ENCODE measurements at regions not wholly inside any gene's neighbourhood (a gene's known extent, or its start where the extent isn't known, plus 50 kb on each side); places are given as distances from the start of the nearest gene placed in this dataset.
A peak's percentile ranks its signal among the peaks of the same experiment; 100 is the strongest.
"Not testable (repeated sequence)": the region's sequence is repeated elsewhere in the genome, so short reads cannot be mapped to it uniquely, and the experiment has no call there.

DNA sequence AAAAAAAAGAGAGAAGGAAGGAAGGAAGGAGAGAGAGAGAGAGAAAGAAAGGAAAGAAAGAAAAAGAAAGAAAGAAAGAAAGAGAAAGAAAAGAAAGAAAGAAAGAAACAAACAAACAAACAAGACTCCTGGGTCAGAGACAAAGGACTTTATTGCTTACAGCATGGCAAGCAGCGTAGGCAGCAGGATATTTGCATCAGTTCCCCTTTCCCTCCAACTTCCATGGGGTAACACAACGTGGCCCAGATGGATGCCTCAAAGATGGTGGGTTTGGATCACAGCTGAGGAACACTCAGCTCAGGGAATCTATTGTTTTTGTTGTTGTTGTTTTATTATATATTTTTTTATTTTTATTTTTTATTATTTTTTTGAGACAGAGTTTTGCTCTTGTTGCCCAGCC lies 128.5 kb upstream of the VKORC1L1 start:
- no peak for DNase-seq (ENCODE audit: low read depth)

DNA sequence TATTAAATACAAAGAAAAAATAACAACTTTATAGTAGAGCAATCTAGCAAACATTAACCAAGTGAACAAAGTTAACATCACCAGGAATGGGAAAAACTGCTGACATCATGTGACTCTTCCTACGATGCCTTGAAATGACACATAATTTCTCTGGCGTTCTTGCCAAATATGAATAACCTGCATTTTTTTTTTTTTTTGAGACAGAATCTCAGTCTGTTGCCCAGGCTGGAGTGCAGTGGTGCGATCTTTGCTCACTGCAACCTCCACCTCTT lies 126.5 kb upstream of the VKORC1L1 start:
- DNase-seq (ENCODE audit: low read depth): peak; percentile 55

DNA sequence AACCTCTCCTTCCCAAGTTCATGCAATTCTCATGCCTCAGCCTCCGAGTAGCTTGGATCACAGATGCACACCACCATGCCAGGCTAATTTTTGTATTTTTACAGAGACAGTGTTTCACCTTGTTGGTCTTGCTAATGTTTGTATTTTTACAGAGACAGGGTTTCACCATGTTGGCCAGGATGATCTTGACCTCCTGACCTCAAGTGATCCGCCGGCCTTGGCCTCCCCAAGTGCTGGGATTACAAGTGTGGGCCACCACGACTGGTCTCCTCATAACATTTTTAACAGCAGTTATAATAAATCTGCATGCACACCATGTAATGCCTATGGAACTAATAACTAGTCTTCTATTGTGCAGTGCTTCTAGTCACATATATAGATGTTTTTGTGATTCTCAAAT lies 123.8 kb upstream of the VKORC1L1 start:
- no peak for DNase-seq (ENCODE audit: low read depth)

DNA sequence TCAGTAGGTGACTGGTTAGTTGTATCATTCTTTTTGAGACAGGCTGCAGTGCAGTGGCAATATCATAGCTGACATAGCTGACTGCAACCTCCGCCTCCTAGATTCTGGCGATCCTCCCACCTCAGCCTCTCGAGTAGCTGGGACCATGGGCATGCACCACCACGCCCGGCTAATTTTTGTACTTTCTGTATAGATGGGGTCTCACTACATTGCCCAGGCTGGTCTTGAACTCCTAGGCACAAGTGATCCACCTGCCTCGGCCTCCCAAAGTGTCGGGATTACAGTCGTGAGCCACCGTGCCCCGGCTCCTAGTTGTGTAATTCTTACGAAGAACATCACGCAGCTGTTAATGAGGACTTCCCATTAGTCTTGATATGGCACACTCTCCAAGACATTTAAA lies 123.4 kb upstream of the VKORC1L1 start:
- no peak for DNase-seq (ENCODE audit: low read depth)

DNA sequence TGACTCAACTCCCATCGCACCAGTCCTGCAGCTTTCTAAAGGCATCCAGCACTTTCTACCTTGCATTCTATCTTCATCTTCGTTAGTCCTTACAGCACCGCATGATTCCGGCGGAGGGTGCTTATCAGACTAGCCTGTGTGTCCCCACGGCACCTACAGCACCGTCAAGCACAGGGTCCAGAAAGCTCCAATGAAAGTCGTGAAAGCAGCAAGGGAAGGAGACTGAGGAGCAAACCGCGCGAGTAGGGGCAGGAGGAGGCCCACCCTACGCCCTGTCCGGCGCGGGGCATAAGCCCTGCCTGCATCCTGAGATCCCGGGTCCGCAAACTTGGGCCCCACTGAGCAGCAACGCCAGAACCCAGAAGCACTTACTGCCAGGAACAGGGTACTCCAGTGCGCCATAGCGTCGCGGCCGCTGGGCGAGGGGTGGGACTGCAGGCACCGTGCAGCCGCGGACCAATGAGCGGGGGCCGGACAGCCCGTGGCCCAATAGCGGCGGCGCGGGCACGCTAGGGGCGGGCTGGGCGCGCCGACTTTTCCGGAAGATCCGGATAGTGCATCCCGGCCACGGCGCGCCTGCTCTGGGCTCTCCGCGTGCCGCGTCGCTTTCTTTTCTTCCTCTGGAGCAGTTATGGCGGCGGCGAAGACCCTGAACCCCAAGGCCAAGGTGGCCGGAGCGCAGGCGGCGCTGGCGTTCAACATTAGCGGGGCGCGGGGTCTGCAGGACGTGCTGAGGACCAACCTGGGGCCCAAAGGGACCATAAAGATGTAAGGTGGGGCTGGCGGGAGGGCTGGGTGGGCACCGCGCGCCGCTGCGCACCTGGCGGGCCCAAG lies 122.1 kb upstream of the VKORC1L1 start:
- peak; percentile 69 for DNase-seq (ENCODE audit: low read depth)

DNA sequence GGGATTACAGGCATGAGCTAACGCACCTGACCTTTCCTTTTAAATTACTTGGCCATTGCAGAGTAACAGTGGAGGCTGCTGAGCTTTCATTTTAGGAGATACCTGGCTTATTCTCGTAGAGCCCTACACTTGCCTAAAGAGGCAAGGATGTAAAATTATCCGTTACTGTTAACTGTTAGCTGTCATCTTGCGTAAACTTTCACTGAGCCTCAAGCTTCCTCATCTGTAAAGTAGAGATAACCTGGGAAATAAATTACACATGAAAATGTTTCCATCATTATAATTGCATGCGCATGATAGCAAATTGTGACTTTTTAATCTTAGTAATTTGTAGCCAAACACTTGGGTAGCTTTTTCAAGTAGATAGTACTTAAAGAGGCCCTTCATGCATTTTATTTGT lies 118.8 kb upstream of the VKORC1L1 start:
- DNase-seq (ENCODE audit: low read depth): not testable (repeated sequence)

DNA sequence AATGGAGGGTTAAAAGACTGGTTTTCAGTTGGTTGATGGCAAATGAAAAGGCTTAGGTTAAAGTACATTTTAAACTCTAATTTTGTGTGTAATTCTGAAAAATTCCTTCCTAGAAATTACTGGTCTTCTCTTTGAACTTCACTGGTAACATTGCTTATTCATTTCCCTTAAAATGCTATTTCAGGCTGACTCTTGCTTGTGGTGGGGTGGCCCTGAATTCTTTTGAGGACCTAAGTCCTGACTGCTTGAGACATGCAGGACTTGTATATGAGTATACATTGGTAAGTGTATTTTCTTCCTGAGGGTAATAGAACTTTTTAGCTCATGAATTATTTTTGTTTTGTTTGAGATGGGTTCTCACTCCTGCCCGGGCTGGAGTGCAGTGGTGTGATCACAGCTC lies 113.9 kb upstream of the VKORC1L1 start:
- DNase-seq (ENCODE audit: low read depth): not testable (repeated sequence)

DNA sequence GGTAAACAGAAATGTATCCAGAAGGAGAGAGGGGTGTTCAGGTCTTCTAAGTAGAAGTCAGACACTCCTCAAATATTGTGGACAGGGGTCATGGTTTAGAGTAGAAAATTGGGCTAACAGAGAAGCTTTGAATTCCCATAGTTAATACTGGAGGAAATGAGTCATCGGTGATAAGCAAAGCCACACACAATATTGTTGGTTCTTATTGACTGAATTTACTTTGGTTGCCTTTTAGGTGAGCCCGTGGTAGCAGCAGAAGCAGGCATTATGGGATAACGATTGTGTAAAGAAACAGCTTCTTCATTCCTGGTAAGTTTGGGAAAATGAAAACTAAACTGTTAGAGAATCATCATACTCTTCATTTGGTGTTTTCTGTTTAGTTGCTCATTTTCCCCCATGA lies 110.2 kb upstream of the VKORC1L1 start:
- peak; percentile 48 for DNase-seq (ENCODE audit: low read depth)

DNA sequence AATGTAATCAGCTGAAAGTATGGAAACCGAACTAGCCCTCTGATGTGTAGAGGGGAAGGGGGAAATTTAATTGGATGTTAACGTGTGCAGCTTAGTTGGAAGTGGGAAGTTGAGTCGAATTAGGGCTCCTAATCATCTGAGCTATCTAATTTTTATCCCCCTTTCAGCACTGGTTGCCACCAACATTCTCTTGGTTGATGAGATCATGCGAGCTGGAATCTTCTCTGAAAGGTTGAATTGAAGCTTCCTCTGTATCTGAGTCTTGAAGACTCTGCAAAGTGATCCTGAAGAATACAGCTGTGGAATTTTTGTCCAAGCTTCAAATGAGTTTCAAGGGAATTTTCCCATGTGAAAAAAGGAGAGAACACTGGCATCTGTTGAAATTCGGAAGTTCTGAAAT lies 109.8 kb upstream of the VKORC1L1 start:
- not testable (repeated sequence) for DNase-seq (ENCODE audit: low read depth)

DNA sequence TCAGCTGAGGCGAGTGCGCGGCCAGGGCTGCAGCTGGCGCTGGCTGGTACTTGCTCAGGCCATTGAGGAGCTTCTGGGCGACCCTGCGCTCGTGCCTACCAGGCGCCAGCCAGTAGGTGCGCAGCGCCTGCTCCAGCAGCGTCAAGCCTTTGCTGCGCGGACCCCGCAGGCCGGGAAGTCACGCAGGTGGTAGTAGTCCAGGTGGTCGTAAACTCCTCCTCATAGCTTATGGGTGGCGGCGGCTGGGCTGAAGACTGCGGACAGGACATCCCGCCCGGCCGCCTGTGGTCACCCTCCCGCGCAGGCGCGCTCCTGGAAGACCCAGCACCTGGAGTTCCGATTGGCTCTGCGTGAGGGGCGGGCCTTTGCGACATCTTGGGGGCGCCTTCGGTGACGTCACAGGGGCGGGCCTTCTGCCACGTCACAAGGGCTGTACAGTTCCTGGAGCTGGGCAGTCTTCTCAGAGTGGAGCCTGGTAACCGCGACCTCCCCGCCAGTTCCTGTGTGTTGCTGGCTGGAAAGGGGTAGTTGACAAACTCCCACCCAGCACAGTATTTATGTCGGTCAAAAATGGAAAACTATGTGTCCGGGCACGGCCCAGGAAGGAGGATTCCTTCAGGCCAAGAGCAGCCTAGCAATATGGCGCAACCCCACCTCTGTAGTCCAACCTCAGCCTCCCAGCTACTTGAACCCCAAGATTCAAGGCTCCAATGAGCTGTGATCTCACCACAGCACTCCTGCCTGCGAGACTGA lies 102.2 kb upstream of the VKORC1L1 start:
- DNase-seq (ENCODE audit: low read depth): peak; percentile 77

DNA sequence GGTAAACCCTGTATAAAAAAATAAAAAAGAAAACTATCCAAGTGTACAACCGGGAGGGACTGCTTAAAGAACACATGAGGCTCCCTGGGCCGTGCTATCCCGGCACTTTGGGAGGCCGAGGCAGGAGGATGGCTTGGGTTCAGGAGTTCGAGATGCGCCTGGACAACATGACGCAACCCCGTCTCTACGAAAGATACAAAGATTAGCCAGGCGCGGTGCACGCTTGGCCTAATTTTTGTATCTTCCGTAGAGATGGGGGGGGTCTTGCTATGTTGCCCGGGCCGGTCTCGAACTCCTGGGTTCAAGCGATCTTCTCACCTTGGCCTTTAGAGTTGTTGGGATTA lies 101.7 kb upstream of the VKORC1L1 start:
- not testable (repeated sequence) for DNase-seq (ENCODE audit: low read depth)

DNA sequence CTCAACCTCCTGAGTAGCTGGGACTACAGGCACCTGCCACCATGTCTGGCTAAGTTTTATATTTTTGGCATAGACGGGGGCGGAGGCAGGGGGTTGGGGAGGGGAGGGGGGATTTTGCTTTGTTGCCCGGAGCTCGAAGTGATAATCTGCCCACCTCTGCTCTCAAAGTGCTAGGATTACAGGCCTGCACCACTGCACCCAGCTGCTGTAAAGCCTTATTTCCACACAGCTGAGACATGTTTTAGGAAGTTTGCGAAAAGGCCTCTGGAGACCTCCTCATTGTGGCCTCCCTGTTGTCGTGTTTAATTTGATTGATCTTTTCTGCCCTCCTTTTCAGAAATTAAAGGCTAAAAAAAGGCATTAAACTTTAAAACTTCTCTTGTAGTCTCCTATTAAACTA lies 96.2 kb upstream of the VKORC1L1 start:
- not testable (repeated sequence) for DNase-seq (ENCODE audit: low read depth)

DNA sequence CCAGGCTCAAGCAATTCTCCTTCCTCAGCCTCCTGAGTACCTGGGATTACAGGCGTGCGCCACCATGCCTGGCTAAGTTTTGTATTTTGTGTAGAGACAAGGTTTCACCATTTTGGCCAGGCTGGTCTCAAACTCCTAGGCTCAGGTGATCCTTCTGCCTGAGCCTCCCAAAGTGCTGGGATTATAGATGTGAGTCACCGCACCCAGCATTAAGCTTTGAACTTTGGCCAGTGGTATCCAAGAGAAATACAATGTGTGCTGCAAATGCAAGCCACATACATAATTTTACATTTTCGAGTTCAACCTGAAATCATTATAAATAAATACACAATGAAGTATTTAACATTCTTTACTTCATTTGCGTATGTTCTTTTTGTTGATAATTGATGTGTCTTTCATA lies 82.9 kb upstream of the VKORC1L1 start:
- DNase-seq (ENCODE audit: low read depth): not testable (repeated sequence)

DNA sequence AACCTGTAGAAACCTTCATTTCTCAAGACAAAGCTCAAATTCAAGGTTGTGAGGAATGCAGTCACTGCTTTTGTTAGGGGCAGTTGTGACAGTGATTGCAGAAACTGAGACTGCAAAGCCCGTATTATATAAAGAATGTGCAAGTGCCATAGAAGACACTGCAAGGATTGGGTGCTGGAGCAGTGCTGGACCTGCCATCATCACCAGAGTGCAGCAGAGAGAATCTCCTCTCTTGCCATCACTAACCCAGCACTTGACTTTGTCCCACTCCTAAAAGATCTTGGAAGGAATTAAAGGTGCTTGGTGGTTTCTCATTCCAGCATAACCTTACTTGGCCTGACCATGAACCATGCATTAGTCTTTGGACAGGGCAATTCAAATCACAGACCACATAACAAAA lies 81.1 kb upstream of the VKORC1L1 start:
- DNase-seq (ENCODE audit: low read depth): not testable (repeated sequence)

DNA sequence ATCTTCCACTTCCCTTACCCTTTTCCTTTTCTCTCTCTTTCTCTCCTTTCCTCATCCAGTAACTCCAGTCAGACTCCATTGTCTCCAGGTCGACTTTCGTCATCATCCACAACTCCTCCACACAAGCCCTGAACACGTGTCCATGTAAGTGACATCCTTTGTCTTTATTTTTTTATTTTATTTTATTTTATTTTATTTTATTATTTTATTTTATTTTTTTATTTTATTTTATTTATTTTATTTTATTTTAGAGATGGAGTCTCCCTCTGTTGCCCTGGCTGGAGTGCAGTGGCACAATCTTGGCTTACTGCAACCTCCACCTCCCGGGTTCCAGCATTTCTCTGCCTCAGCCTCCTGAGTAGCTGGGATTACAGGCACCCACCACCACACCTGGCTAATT lies 80.1 kb upstream of the VKORC1L1 start:
- DNase-seq (ENCODE audit: low read depth): not testable (repeated sequence)

DNA sequence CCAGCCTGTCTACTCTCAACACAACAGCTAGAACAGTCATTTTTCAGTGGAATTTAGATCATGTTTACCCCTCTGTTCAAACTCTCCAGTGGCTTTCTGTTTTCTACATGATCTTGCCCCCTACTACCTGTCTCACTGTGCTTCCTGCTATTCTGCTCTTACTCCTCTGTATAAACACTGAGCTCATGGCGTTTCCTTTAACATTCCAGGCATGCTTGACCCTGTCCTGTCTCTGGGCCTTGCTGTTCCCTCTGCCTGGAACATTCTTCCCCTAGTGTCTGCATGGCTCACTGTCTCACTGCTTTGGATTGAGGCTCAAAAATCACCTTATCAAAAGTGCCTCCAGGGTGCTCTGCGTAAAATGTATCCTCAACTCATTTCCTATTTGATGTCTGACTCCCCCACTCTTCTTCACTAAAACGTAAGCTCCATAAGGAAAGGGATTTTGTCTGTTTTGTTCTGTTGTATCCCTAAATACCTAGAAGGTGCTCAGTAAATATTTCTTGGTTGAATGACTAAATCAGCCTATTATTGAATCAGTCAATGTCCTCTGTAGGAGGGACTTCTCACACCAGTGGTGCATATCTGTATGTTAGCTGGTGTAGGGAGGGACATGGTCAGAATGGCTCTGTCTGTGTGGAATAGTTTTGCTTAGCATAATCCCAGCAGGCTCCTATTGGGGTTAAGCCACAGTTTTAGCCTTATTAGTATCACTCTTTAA lies 78.0 kb upstream of the VKORC1L1 start:
- DNase-seq (ENCODE audit: low read depth): peak; percentile 63

DNA sequence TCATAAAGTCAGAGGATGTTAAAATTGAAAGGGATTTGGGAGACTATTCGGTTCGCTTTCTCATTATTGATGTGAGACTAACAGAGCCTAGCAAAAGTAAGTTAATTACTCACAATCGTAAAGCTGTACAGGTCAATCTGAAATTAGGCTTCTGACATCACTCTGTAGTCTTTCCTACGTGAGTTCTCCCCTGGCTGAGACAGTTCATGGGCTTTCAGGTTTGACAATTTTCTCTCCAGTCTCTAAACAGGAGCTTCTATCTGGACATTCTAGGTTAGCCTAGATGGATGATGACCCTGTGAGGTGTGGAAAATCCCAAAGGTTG lies 77.5 kb upstream of the VKORC1L1 start:
- not testable (repeated sequence) for DNase-seq (ENCODE audit: low read depth)

DNA sequence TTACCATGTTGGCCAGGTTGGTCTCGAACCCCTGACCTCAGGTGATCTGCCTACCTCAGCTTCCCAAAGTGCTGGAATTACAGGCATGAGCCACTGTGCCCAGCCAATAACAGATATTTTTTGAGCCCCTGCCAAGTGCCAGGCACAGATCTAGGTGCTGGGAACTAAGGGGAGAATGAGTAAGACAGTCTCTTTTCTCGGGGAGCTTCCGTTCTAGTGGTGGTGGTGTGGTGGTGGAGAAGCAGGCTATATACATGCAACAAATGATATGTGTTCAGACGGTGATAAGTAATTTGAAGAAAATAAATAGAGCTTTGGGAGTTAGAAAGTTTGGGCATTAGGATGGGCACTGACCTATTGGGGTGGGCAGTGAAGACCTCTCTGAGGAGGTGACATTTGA lies 76.7 kb upstream of the VKORC1L1 start:
- DNase-seq (ENCODE audit: low read depth): no peak

DNA sequence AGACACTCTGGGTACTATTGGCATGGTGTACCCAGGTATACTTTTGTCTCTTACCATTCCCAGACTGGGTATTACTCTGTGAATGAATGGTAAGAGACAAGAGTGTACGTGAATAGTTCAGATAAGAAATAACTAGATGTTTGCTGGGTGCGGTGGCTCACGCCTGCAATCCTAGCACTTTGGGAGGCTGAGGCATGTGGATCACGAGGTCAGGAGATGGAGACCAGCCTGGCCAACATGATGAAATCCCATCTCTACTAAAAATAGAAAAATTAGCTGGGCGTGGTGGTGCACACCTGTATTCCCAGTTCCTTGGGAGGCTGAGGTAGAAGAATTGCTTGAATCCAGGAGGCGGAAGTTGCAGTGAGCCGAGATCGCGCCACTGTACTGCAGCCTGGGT lies 75.8 kb upstream of the VKORC1L1 start:
- not testable (repeated sequence) for DNase-seq (ENCODE audit: low read depth)

DNA sequence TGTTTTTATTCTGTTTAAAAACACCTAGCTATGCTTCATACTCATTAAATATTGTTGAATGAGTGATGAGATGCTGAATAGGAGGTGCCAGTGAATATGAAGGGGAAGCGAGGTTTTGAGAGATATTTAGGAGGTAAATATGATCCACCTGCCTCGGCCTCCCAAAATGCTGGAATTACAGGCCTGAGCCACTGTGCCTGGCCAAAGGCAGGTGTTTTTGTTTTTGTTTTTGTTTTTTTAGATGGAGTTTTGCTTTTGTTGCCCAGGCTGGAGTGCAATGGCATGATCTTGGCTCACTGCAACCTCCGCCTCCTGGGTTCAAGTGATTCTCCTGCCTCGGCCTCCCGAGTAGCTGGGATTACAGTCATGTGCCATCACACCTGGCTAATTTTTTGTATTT lies 75.3 kb upstream of the VKORC1L1 start:
- not testable (repeated sequence) for DNase-seq (ENCODE audit: low read depth)

DNA sequence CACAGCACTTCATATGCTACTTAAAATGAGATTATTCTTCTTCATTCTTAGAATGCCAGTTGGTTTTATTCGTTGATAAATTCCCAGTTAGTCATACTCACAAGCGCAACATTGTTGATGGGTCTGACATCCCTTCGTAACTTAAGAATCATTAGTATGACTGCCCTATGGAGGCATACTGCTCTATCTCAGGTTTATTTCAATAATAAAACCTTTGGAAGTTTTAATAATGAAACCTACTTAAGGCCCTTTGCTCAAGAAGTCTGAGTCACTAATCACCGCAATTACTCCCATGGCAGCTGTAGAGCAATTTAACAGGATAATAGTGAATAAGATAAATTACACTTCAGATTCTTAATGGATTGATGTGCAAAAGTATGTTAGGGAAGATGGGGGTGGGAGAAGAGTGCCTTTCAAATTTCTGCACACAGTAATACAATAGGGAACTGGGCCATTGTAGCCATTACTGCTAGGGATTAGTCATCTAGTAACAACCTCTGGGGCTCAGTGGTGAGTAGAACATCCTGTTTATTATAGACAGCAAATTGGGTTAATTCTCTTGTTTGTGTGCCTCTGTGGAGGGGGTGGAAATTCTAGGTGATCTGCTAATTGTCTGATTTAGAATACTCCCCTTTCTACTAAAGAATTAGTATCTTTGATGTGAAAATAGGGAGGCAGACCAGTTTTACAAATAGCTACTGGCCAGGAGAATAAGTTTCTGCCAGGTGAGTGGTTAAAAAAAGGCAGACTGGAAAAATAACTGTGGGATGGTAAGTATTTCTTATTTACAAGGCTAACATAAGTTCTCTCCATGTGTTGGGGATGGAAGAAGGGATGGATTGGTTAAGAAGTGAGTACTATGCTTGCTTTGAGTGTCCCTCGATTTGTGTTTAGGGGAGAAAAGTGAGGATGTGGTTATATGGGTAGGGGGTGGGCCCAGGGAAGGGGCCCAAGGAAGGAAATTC lies 74.5 kb upstream of the VKORC1L1 start:
- peak; percentile 76 for DNase-seq (ENCODE audit: low read depth)

DNA sequence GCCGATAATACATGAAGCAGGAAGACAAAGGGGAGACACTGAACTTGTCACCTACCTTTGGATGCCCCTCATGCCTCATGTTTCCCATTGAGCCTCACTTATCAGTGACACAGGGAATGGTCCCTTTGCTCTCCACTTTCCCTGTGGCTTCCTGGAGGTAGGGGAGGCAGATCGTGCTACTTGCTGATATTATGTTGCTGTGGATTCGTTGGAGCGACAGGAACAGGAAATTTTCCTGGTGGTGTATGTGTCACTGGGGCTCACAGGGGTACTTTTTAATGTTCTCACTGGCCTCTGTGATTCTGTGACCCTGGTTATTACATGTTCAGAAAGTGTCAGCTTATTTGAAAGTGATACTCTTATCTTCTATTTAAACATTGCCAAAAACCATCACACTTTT lies 72.7 kb upstream of the VKORC1L1 start:
- DNase-seq (ENCODE audit: low read depth): not testable (repeated sequence)
